HL-60 (cell line): ENCODE measurements at regions not wholly inside any gene's neighbourhood (a gene's known extent, or its start where the extent isn't known, plus 50 kb on each side); places are given as distances from the start of the nearest gene placed in this dataset.

Experiments
- DNase-seq, 2 experiments: peaks; one replicate each; pipeline ENCODE4 v3.0.0-alpha.2; 2010 to 2020; ENCODE audit warnings: low read depth in 1 of 2, low spot score in 1 of 2
- H3K27ac ChIP-seq: fragments of 250-450 bp; sonication (Bioruptor Pico); replicated peaks from 2 replicates; pipeline ENCODE4 v1.5.1; 2020; ENCODE audit warnings: mild to moderate bottlenecking, moderate library complexity
- H3K27me3 ChIP-seq: fragments of 250-450 bp; sonication (Bioruptor Pico); 2 replicates; pipeline ENCODE4 v1.5.1; 2021; ENCODE audit warnings: mild to moderate bottlenecking, moderate library complexity; ENCODE audit not compliant: insufficient read depth, poor library complexity, severe bottlenecking
- H3K4me3 ChIP-seq: replicated peaks from 2 replicates; pipeline ENCODE4 v1.5.1; 2011; ENCODE audit warnings: mild to moderate bottlenecking, control low read depth, low read length; ENCODE audit not compliant: insufficient read depth
- CTCF ChIP-seq: IDR thresholded peaks from one replicate; pipeline ENCODE4 v1.5.1; 2011; ENCODE audit warnings: low read length, control low read depth, inconsistent platforms; ENCODE audit not compliant: insufficient read depth
- GABPA ChIP-seq: IDR thresholded peaks from 2 replicates; pipeline ENCODE4 v1.6.1; 2012; ENCODE audit warnings: low read depth
- POLR2AphosphoS5 ChIP-seq: IDR thresholded peaks from 2 replicates; pipeline ENCODE4 v1.6.1; 2012; ENCODE audit warnings: low read depth
- REST ChIP-seq: IDR thresholded peaks from 2 replicates; pipeline ENCODE4 v1.6.1; 2012; ENCODE audit warnings: low read depth; ENCODE audit not compliant: insufficient replicate concordance
- SPI1 ChIP-seq: IDR thresholded peaks from 2 replicates; pipeline ENCODE4 v1.6.1; 2012; ENCODE audit warnings: low read depth, mild to moderate bottlenecking, borderline replicate concordance

- no peak for TF ChIP-seq SPI1
- no peaks in the 10 kb centered on the region for H3K27me3 ChIP-seq
- H3K4me3 ChIP-seq, result no peak overlapping the region
- no peak overlapping the region for H3K27ac ChIP-seq
- DNase-seq, result no peak
These were observed 1101.0 kb upstream of the SEMA6A start for GRCh38 chr5:117675646-117676045.

GRCh38 chr5:117671551-117671950, 1096.9 kb upstream of the SEMA6A start:
- Histone ChIP-seq H3K27me3 (no peaks in the 10 kb centered on the region), H3K4me3 (no peak overlapping the region), H3K27ac (no peak overlapping the region)
- TF ChIP-seq GABPA (no peak), REST (no peak), POLR2AphosphoS5 (no peak), CTCF (no peak), SPI1 (no peak)
- no peak for DNase-seq

DNA sequence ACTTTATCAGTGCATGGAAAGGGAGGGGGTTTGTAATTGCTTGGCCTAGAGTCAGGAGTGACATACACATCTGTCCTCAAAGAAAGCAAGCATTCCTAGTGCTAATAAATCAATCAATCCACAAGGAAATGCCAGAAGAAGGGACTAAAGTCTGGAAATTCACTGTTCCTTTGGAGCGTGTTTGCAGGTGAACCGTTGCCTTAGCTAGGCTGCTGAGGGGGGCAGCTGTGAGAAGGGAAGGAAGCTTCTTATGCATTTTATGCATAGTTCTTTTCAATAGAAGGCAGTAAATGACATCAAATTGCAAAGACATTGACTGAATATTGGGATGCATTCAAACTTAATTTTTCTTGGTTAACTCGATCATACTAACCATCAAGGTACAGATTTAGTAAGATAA, 1092.5 kb upstream of the SEMA6A start:
- DNase-seq, result no peak
- no peaks in the 10 kb centered on the region for H3K27me3 ChIP-seq
- no peak for TF ChIP-seq CTCF
- TF ChIP-seq POLR2AphosphoS5, result no peak
- no peak for TF ChIP-seq SPI1
- TF ChIP-seq REST, result no peak
- TF ChIP-seq GABPA, result no peak
- H3K4me3 ChIP-seq, result no peak overlapping the region
- H3K27ac ChIP-seq, result no peak overlapping the region

GRCh38 chr5:117665121-117665520, 1090.5 kb upstream of the SEMA6A start:
- TF ChIP-seq SPI1, result no peak
- no peak for TF ChIP-seq POLR2AphosphoS5
- no peak for TF ChIP-seq GABPA
- no peak for TF ChIP-seq REST
- no peak for TF ChIP-seq CTCF
- Histone ChIP-seq H3K4me3 (no peak overlapping the region), H3K27me3 (no peaks in the 10 kb centered on the region), H3K27ac (no peak overlapping the region)
- DNase-seq, result no peak
